ENCODE measurements at regions not wholly inside any gene's neighbourhood (a gene's known extent, or its start where the extent isn't known, plus 50 kb on each side); places are given as distances from the start of the nearest gene placed in this dataset.
"Not testable (repeated sequence)": the region's sequence is repeated elsewhere in the genome, so short reads cannot be mapped to it uniquely, and the experiment has no call there.

- TF ChIP-seq, protein P1, sequence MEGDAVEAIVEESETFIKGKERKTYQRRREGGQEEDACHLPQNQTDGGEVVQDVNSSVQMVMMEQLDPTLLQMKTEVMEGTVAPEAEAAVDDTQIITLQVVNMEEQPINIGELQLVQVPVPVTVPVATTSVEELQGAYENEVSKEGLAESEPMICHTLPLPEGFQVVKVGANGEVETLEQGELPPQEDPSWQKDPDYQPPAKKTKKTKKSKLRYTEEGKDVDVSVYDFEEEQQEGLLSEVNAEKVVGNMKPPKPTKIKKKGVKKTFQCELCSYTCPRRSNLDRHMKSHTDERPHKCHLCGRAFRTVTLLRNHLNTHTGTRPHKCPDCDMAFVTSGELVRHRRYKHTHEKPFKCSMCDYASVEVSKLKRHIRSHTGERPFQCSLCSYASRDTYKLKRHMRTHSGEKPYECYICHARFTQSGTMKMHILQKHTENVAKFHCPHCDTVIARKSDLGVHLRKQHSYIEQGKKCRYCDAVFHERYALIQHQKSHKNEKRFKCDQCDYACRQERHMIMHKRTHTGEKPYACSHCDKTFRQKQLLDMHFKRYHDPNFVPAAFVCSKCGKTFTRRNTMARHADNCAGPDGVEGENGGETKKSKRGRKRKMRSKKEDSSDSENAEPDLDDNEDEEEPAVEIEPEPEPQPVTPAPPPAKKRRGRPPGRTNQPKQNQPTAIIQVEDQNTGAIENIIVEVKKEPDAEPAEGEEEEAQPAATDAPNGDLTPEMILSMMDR (conservative IDR thresholded peaks at IDR 0.05; ENCODE audit: low read depth, low read length), result no peak
- no peak for DNase-seq (ENCODE audit: low read depth)
- H3K4me3 ChIP-seq (ENCODE audit: low read depth, low read length), result no peak overlapping the region
Measured at GRCh38 chr14:52124791-52125684, 56.2 kb upstream of the NID2 start.

DNA sequence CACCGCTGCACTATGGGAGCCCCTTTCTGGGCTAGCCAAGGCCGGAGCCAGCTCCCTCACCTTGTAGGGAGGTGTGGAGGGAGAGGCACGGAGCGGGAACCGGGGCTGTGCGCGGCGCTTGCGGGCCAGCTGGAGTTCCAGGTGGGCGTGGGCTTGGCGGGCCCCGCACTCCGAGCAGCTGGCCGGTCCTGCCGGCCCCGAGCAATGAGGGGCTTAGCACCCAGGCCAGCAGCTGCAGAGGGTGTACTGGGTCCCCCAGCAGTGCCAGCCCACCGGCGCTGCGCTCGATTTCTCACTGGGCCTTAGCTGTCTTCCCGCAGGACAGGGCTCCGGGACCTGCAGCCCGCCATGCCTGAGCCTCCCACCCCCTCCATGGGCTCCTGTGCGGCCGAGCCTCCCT is 53.3 kb upstream of the NID2 start:
- not testable (repeated sequence) for DNase-seq (ENCODE audit: low read depth); H3K4me3 ChIP-seq (ENCODE audit: low read depth, low read length)

DNA sequence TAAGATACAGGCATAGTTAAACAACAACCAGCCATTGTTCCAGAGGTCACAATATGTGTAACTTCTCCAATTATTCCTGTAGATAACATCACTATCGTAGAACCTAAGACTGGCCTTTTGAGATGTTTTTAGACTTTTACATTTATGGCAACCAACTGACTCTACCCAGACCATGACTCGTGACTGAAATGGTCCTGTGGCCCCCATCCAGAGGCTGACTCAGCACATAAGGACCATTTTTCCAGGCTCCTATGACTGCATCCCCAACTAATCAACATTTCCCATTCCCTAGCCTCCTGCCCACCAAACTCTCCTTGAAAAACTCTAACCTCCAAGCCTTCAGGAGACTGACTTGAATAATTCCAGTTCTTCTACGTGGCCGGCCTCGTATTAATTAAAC is 52.6 kb upstream of the NID2 start:
- no peak for DNase-seq (ENCODE audit: low read depth)
- H3K4me3 ChIP-seq (ENCODE audit: low read depth, low read length), result no peak overlapping the region
- TF ChIP-seq, protein P1 (conservative IDR thresholded peaks at IDR 0.05; ENCODE audit: low read depth, low read length), result no peak

DNA sequence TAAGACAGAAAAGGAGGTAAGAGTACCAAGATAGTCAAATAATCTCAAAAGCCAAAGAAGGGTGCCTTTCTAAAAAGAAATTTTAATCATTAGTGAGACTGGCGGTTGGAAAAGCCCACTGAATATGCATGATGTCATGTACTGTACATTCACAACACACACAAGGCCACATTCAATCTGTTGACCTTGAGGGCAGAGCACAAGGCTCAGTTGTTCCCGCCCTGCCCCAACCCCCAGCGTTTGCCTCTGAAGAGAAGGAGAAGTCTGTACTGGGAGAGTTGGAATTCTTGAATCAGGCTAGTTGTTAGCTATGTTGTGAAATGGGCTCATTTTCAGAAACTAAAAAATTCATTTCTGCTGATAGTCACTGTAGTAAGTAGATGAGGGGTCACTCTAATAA is 50.2 kb upstream of the NID2 start:
- TF ChIP-seq, protein P1 (conservative IDR thresholded peaks at IDR 0.05; ENCODE audit: low read depth, low read length), result no peak
- no peak for DNase-seq (ENCODE audit: low read depth)
- H3K4me3 ChIP-seq (ENCODE audit: low read depth, low read length), result no peak overlapping the region

Data from epithelial cell of proximal tubule (primary cell).